ENCODE measurements at regions not wholly inside any gene's neighbourhood (a gene's known extent, or its start where the extent isn't known, plus 50 kb on each side); places are given as distances from the start of the nearest gene placed in this dataset.

DNA sequence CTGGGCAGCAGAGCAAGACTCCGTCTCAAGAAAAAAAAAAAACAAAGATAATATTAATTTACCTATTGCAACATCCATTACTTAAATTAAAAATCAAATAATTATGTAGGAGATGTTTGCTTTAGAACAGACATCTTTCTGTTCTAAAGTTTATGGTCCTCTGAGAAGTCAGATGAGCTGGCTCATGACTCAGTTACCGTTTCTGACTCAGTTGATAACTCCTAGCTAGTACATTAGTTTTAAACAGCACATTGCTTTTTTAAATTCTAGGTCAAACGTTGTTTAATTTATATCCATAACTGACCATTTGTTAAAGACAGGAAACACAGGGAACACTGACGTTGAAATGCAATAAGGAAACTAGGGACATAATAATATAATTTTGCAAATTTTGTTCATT is 162.7 kb downstream of the ETV1 start:
- TF ChIP-seq ZBTB7A (IDR thresholded peaks at IDR 0.05; ENCODE audit: low read depth): no peak
- no peak for TF ChIP-seq CREB1 (IDR thresholded peaks at IDR 0.05; ENCODE audit: low read depth)
- TF ChIP-seq, protein P1, sequence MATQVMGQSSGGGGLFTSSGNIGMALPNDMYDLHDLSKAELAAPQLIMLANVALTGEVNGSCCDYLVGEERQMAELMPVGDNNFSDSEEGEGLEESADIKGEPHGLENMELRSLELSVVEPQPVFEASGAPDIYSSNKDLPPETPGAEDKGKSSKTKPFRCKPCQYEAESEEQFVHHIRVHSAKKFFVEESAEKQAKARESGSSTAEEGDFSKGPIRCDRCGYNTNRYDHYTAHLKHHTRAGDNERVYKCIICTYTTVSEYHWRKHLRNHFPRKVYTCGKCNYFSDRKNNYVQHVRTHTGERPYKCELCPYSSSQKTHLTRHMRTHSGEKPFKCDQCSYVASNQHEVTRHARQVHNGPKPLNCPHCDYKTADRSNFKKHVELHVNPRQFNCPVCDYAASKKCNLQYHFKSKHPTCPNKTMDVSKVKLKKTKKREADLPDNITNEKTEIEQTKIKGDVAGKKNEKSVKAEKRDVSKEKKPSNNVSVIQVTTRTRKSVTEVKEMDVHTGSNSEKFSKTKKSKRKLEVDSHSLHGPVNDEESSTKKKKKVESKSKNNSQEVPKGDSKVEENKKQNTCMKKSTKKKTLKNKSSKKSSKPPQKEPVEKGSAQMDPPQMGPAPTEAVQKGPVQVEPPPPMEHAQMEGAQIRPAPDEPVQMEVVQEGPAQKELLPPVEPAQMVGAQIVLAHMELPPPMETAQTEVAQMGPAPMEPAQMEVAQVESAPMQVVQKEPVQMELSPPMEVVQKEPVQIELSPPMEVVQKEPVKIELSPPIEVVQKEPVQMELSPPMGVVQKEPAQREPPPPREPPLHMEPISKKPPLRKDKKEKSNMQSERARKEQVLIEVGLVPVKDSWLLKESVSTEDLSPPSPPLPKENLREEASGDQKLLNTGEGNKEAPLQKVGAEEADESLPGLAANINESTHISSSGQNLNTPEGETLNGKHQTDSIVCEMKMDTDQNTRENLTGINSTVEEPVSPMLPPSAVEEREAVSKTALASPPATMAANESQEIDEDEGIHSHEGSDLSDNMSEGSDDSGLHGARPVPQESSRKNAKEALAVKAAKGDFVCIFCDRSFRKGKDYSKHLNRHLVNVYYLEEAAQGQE (IDR thresholded peaks at IDR 0.05; ENCODE audit: low read depth): no peak
- no peak for TF ChIP-seq EGR1 (IDR thresholded peaks at IDR 0.05)
- TF ChIP-seq TEAD4 (IDR thresholded peaks at IDR 0.05): no peak
- TF ChIP-seq, protein P2, sequence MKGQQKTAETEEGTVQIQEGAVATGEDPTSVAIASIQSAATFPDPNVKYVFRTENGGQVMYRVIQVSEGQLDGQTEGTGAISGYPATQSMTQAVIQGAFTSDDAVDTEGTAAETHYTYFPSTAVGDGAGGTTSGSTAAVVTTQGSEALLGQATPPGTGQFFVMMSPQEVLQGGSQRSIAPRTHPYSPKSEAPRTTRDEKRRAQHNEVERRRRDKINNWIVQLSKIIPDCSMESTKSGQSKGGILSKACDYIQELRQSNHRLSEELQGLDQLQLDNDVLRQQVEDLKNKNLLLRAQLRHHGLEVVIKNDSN (IDR thresholded peaks at IDR 0.05): no peak
- TF ChIP-seq FOXM1 (IDR thresholded peaks at IDR 0.05; ENCODE audit: borderline replicate concordance, low read depth): no peak
- no peak for TF ChIP-seq RAD21 (IDR thresholded peaks at IDR 0.05; ENCODE audit: low read depth)
- no peak for TF ChIP-seq TAF1 (IDR thresholded peaks at IDR 0.05; ENCODE audit: low read depth)
- no peak for TF ChIP-seq EP300 (IDR thresholded peaks at IDR 0.05; ENCODE audit: borderline replicate concordance)

DNA sequence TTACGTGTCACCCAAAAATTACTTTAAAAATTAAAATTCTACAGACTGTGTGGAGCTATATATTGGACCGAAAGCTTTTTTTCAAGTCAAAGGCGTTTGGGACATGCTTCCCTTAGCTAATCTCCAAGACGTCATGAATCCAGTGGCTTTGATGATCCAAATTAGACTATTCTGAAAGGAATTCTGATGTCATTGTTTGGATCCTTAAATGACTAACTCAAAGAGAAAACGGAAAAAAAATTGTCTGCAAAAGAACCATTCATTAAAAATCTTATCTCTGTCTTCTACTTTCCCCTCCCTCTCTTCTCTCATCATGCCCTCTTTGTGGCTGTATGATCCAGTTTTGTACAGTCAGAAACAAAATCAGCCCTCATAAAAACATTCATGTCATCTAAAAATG is 161.8 kb downstream of the ETV1 start:
- TF ChIP-seq ZBTB7A (IDR thresholded peaks at IDR 0.05; ENCODE audit: low read depth): no peak

DNA sequence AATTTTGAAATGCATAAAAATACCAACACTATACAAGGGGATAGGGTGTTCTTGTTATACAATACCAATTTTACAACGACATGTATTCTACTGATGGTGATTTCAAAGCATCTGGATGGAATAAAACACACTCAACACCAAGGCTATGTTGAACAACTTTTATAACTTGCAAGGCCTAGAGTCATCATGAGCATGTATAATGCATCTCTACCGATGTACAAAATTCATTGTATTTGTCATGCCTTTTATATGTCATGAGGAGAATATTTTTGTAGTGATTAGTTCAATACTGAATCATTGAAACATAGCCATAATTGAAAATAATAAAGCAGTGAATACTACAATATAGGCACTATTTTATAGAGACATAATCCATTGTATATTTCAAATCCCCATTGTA is 160.2 kb downstream of the ETV1 start:
- TF ChIP-seq RAD21 (IDR thresholded peaks at IDR 0.05; ENCODE audit: low read depth) (no peak), ZBTB7A (IDR thresholded peaks at IDR 0.05; ENCODE audit: low read depth) (no peak), CEBPB (IDR thresholded peaks at IDR 0.05) (no peak), YY1 (IDR thresholded peaks at IDR 0.05; ENCODE audit: low read depth) (no peak), TAF1 (IDR thresholded peaks at IDR 0.05; ENCODE audit: low read depth) (no peak), NFIC (IDR thresholded peaks at IDR 0.05) (no peak), EGR1 (IDR thresholded peaks at IDR 0.05) (no peak), CREB1 (IDR thresholded peaks at IDR 0.05; ENCODE audit: low read depth) (no peak)

DNA sequence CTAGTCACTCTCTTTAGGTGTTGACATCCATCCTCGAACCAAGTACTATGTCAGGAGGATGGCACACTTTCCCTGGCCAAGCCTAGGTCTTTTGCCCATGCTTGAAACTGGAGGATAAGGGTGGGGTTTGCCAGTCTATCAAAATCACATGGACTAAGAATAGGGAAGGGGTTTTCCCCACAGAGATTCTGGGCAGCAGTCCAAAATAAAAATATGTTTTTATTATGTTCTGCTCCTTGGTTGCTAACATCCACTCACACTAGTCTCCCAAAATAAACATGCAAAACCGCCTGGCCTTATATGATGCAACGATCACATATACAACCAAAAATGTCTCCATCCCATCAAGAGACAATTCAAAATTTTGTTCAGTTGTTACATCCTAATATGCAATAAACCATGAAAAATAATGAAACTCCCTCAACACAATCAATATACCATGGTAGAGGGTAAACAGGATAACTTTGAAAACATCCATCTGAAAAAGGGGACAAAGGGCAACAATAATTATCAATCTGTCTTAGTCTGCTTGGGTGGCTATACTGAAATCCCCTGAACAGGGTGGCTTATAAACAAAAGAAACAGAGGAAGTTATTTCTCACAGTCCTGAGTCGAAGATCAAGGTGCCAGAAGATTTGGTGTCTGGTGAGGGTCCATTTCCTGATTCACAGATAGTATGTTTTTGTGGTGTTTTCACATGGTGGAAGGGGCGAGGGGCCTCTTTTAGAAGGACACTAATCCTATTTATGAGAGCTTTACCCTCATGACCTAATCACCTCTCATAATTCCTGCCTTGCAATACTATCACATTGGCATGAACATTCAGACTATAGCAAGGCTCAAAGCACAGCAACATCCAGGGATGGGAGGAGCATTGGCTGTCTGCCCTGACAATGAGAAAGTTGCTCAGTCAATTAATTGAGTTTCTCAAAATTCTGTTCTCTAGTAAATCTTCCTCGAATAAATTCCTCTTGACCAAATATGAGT is 159.3 kb downstream of the ETV1 start:
- TF ChIP-seq EP300 (IDR thresholded peaks at IDR 0.05; ENCODE audit: borderline replicate concordance) (no peak), EGR1 (IDR thresholded peaks at IDR 0.05) (no peak), NFIC (IDR thresholded peaks at IDR 0.05) (no peak), CEBPB (IDR thresholded peaks at IDR 0.05) (no peak), TAF1 (IDR thresholded peaks at IDR 0.05; ENCODE audit: low read depth) (no peak)
- TF ChIP-seq, protein P3, sequence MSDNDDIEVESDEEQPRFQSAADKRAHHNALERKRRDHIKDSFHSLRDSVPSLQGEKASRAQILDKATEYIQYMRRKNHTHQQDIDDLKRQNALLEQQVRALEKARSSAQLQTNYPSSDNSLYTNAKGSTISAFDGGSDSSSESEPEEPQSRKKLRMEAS (IDR thresholded peaks at IDR 0.05): no peak
- TF ChIP-seq, protein P1 (IDR thresholded peaks at IDR 0.05; ENCODE audit: low read depth): no peak

DNA sequence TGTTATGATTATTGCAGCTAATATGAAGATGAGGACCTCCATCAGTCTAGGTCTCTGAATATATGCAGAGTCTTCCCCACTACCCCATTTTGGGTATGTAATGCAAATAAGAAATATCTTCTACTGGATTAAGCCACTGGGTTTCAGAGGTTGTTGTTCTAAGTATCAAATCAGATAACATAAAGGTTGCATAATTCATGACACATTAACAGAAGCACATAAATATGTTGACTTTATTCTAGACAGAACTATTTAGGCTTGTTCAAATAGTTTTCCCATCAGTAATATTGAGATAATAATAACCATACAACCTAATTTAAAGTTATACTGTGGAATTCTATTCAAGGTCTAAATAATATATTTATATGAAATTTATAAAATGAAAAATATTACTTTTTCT is 157.1 kb downstream of the ETV1 start:
- TF ChIP-seq, protein P2 (IDR thresholded peaks at IDR 0.05): no peak
- TF ChIP-seq CREB1 (IDR thresholded peaks at IDR 0.05; ENCODE audit: low read depth): no peak
- TF ChIP-seq, protein P1 (IDR thresholded peaks at IDR 0.05; ENCODE audit: low read depth): no peak
- no peak for TF ChIP-seq ZBTB7A (IDR thresholded peaks at IDR 0.05; ENCODE audit: low read depth)
- TF ChIP-seq EGR1 (IDR thresholded peaks at IDR 0.05): no peak
- no peak for TF ChIP-seq TEAD4 (IDR thresholded peaks at IDR 0.05)
- no peak for TF ChIP-seq EP300 (IDR thresholded peaks at IDR 0.05; ENCODE audit: borderline replicate concordance)
- TF ChIP-seq FOXM1 (IDR thresholded peaks at IDR 0.05; ENCODE audit: borderline replicate concordance, low read depth): no peak
- no peak for TF ChIP-seq NFIC (IDR thresholded peaks at IDR 0.05)
- no peak for TF ChIP-seq TAF1 (IDR thresholded peaks at IDR 0.05; ENCODE audit: low read depth)
